T-helper 1 cell treated with Interleukin-12 subunit alpha and Interleukin-12 subunit beta and Interleukin-4 antibody, amounts not matched to agents 30 μg/mL and 1 μg/mL, for 36 hours (primary cell): ENCODE measurements at regions not wholly inside any gene's neighbourhood (a gene's known extent, or its start where the extent isn't known, plus 50 kb on each side); places are given as distances from the start of the nearest gene placed in this dataset.
"Not testable (repeated sequence)": the region's sequence is repeated elsewhere in the genome, so short reads cannot be mapped to it uniquely, and the experiment has no call there.

ENCODE experiments used
- H3K27ac Mint-ChIP-seq: one replicate; pipeline ENCODE4 v1.8.0; 2021; ENCODE audit warnings: mild to moderate bottlenecking, mixed read lengths
- H3K27me3 Mint-ChIP-seq: one replicate; pipeline ENCODE4 v1.8.0; 2021; ENCODE audit warnings: low read depth, mixed read lengths
- H3K36me3 Mint-ChIP-seq: one replicate; pipeline ENCODE4 v1.8.0; 2021; ENCODE audit warnings: low read depth, mixed read lengths
- H3K4me1 Mint-ChIP-seq: one replicate; pipeline ENCODE4 v1.8.0; 2021; ENCODE audit warnings: low read depth, mixed read lengths
- H3K4me3 Mint-ChIP-seq: one replicate; pipeline ENCODE4 v1.8.0; 2021; ENCODE audit warnings: mild to moderate bottlenecking, moderate library complexity, mixed read lengths
- H3K9me3 Mint-ChIP-seq: one replicate; pipeline ENCODE4 v1.8.0; 2021; ENCODE audit warnings: mixed read lengths

GRCh38 chr3:198173080-198173479 is 213.1 kb downstream of the LMLN start:
- H3K9me3 Mint-ChIP-seq, H3K27me3 Mint-ChIP-seq, H3K4me1 Mint-ChIP-seq, H3K27ac Mint-ChIP-seq, H3K36me3 Mint-ChIP-seq, H3K4me3 Mint-ChIP-seq: not testable (repeated sequence)

- H3K27ac Mint-ChIP-seq, H3K36me3 Mint-ChIP-seq, H3K27me3 Mint-ChIP-seq, H3K4me3 Mint-ChIP-seq, H3K4me1 Mint-ChIP-seq, H3K9me3 Mint-ChIP-seq: not testable (repeated sequence)
Observed at GRCh38 chr3:198173929-198174574, 214.0 kb downstream of the LMLN start.
